HCT116 (cell line): ENCODE measurements at regions not wholly inside any gene's neighbourhood (a gene's known extent, or its start where the extent isn't known, plus 50 kb on each side); places are given as distances from the start of the nearest gene placed in this dataset.

Experiments used
- ATAC-seq: fragments of 200-7000 bp; cut with Tn5 transposase; 2 replicates; pipeline ENCODE4 v1.9.1; 2020; ENCODE audit warnings: mild to moderate bottlenecking, moderate library complexity
- BruUV-seq: library from RNA; stranded (reverse); fragments of 400-500 nt; replicated peaks from 2 replicates; lab custom pipeline; 2021; lab: Mats Ljungman, UMichigan
- CTCF ChIA-PET: fragments of 300-600 bp; sonication (Branson Sonifier 250); formaldehyde crosslinking; loops from one replicate; lab custom pipeline; 2021; ENCODE audit warnings: antibody characterized with exemption; lab: Charles Lee
- POLR2A ChIA-PET: fragments of 300-600, 350-600 bp; sonication (Branson Sonifier 250); formaldehyde crosslinking; loops from one replicate; lab custom pipeline; 2021; ENCODE audit warnings: antibody characterized with exemption; lab: Charles Lee
- RAD21 ChIA-PET, 2 experiments: fragments of 300-600 bp; sonication (Branson Sonifier 250); formaldehyde crosslinking; loops; one replicate each; lab custom pipeline; 2023; ENCODE audit warnings: low total read pairs in 2 of 2; ENCODE audit not compliant: uncharacterized antibody in 2 of 2, unreplicated experiment in 2 of 2, low non-redundant PET in 1 of 2; lab: Charles Lee
- DNase-seq: peaks from one replicate; pipeline ENCODE4 v3.0.0-alpha.2; 2010; ENCODE audit warnings: low read depth, low spot score
- H2AFZ ChIP-seq: fragments of 200-600 bp; shearing (Covaris generic), sonication (generic); 2 replicates; pipeline ENCODE4 v1.6.1; 2017; ENCODE audit warnings: low read depth, mixed run types, mixed read lengths, antibody characterized with exemption, low read length; ENCODE audit not compliant: poor library complexity, severe bottlenecking
- H3K27ac ChIP-seq: 2 replicates; pipeline ENCODE4 v1.5.1; 2012; ENCODE audit warnings: low read depth, low read length
- H3K27me3 ChIP-seq: fragments of 200-600 bp; sonication (generic); 2 replicates; pipeline ENCODE4 v1.6.1; 2016; ENCODE audit warnings: mixed run types, low read length, mixed read lengths; ENCODE audit not compliant: insufficient read depth
- H3K36me3 ChIP-seq, 2 experiments: fragments of 200-500 bp in 1 of 2; fragments of 200-600 bp in 1 of 2; sonication (Bioruptor generic) in 1 of 2; sonication (generic) in 1 of 2; 2 replicates each; pipeline versions ENCODE4 v1.5.1 to v1.6.1; 2014 to 2016; ENCODE audit warnings: low read length in 2 of 2, inconsistent platforms in 1 of 2, mixed read lengths in 1 of 2, mixed run types in 1 of 2; ENCODE audit not compliant: insufficient read depth in 2 of 2, control insufficient read depth in 1 of 2
- H3K4me1 ChIP-seq, 2 experiments: fragments of 200-600 bp in 1 of 2; sonication (generic) in 1 of 2; 2 replicates each; pipeline versions ENCODE4 v1.5.1 to v1.6.1; 2012 to 2017; ENCODE audit warnings: low read length in 2 of 2, inconsistent platforms in 1 of 2, mild to moderate bottlenecking in 1 of 2, mixed read lengths in 1 of 2, mixed run types in 1 of 2, moderate library complexity in 1 of 2; ENCODE audit not compliant: insufficient read depth in 2 of 2, control insufficient read depth in 1 of 2
- H3K4me2 ChIP-seq: fragments of 200-600 bp; sonication (generic); 2 replicates; pipeline ENCODE4 v1.6.1; 2017; ENCODE audit warnings: mixed run types, low read length, mixed read lengths
- H3K4me3 ChIP-seq, 2 experiments: fragments of 200-600 bp in 1 of 2; sonication (generic) in 1 of 2; replicated peaks in 1 of 2; 2 replicates each; pipeline ENCODE4 v1.5.1; 2011 to 2016; ENCODE audit warnings: low read length in 2 of 2, control low read depth in 1 of 2, low read depth in 1 of 2, mild to moderate bottlenecking in 1 of 2, mixed read lengths in 1 of 2, mixed run types in 1 of 2
- H3K79me2 ChIP-seq: fragments of 200-600 bp; sonication (generic); 2 replicates; pipeline ENCODE4 v1.6.1; 2017; ENCODE audit warnings: mild to moderate bottlenecking, mixed run types, low read length, moderate library complexity, mixed read lengths; ENCODE audit not compliant: insufficient read depth
- H3K9ac ChIP-seq: fragments of 200-600 bp; sonication (generic); 2 replicates; pipeline ENCODE4 v1.6.1; 2016; ENCODE audit warnings: low read length, mixed read lengths
- H3K9me2 ChIP-seq: fragments of 200-600 bp; sonication (generic), shearing (Covaris generic); 2 replicates; pipeline ENCODE4 v1.6.1; 2017; ENCODE audit warnings: mixed run types, mild to moderate bottlenecking, moderate library complexity; ENCODE audit not compliant: insufficient read depth
- H3K9me3 ChIP-seq, 2 experiments: fragments of 200-500 bp in 1 of 2; fragments of 200-600 bp in 1 of 2; sonication (Bioruptor generic) in 1 of 2; sonication (generic) in 1 of 2; 2 replicates each; pipeline ENCODE4 v1.6.1; 2014 to 2017; ENCODE audit warnings: low read length in 2 of 2, mixed read lengths in 2 of 2, inconsistent platforms in 1 of 2, low read depth in 1 of 2, mild to moderate bottlenecking in 1 of 2, mixed run types in 1 of 2, moderate library complexity in 1 of 2; ENCODE audit not compliant: control insufficient read depth in 1 of 2, insufficient read depth in 1 of 2
- H4K20me1 ChIP-seq: fragments of 200-600 bp; sonication (generic), shearing (Covaris generic); 2 replicates; pipeline ENCODE4 v1.6.1; 2017; ENCODE audit warnings: mixed run types, mild to moderate bottlenecking, moderate library complexity; ENCODE audit not compliant: insufficient read depth
- ATF3 ChIP-seq: IDR thresholded peaks from 2 replicates; pipeline ENCODE4 v1.6.1; 2012
- CBX3 ChIP-seq: IDR thresholded peaks from 2 replicates; pipeline ENCODE4 v1.6.1; 2012; ENCODE audit warnings: low read depth
- CEBPB ChIP-seq: IDR thresholded peaks from 2 replicates; pipeline ENCODE4 v1.6.1; 2012; ENCODE audit warnings: low read depth
- CTCF ChIP-seq, 3 experiments: fragments of 200-600 bp in 1 of 3; sonication (generic) in 1 of 3; IDR thresholded peaks in 2 of 3; conservative IDR thresholded peaks in 1 of 3; 2 replicates each; pipeline ENCODE4 v1.5.1; 2012 to 2017; ENCODE audit warnings: low read depth in 2 of 3, low read length in 2 of 3, antibody characterized with exemption in 1 of 3, borderline replicate concordance in 1 of 3, control low read depth in 1 of 3, mild to moderate bottlenecking in 1 of 3, mixed read lengths in 1 of 3, mixed run types in 1 of 3, moderate library complexity in 1 of 3; ENCODE audit not compliant: insufficient read depth in 1 of 3
- EGR1 ChIP-seq: IDR thresholded peaks from 2 replicates; pipeline ENCODE4 v1.6.1; 2012; ENCODE audit warnings: low read depth
- ELF1 ChIP-seq: IDR thresholded peaks from 2 replicates; pipeline ENCODE4 v1.6.1; 2012; ENCODE audit warnings: low read depth, borderline replicate concordance
- EZH2phosphoT487 ChIP-seq: fragments of 200-600 bp; IDR thresholded peaks from 2 replicates; pipeline ENCODE4 v1.6.1; 2018; ENCODE audit warnings: antibody characterized with exemption, borderline replicate concordance
- FOSL1 ChIP-seq: IDR thresholded peaks from 2 replicates; pipeline ENCODE4 v1.6.1; 2012; ENCODE audit warnings: low read depth
- MAX ChIP-seq: IDR thresholded peaks from 2 replicates; pipeline ENCODE4 v1.6.1; 2012
- POLR2AphosphoS5 ChIP-seq: IDR thresholded peaks from 2 replicates; pipeline ENCODE4 v1.6.1; 2011; ENCODE audit warnings: mild to moderate bottlenecking, low read depth, low read length, moderate library complexity
- RAD21 ChIP-seq: IDR thresholded peaks from 2 replicates; pipeline ENCODE4 v1.6.1; 2012; ENCODE audit warnings: low read depth, mild to moderate bottlenecking
- REST ChIP-seq: IDR thresholded peaks from 2 replicates; pipeline ENCODE4 v1.6.1; 2012; ENCODE audit warnings: low read depth
- SIN3A ChIP-seq: IDR thresholded peaks from 2 replicates; pipeline ENCODE4 v1.6.1; 2012; ENCODE audit warnings: low read depth
- SP1 ChIP-seq: IDR thresholded peaks from 2 replicates; pipeline ENCODE4 v1.6.1; 2012; ENCODE audit warnings: low read depth
- SRF ChIP-seq: IDR thresholded peaks from 2 replicates; pipeline ENCODE4 v1.6.1; 2012; ENCODE audit warnings: low read depth
- TCF7L2 ChIP-seq: IDR thresholded peaks from 2 replicates; pipeline ENCODE4 v1.7.0; 2011; ENCODE audit warnings: borderline replicate concordance, inconsistent platforms; ENCODE audit not compliant: insufficient read depth, insufficient read length; ENCODE audit errors: extremely low read depth
- ZBTB33 ChIP-seq: IDR thresholded peaks from 2 replicates; pipeline ENCODE4 v1.6.1; 2011; ENCODE audit warnings: mild to moderate bottlenecking, low read length, moderate library complexity; ENCODE audit not compliant: insufficient replicate concordance; ENCODE audit errors: extremely low read depth
- ZFX ChIP-seq: fragments of 450-650 bp; IDR thresholded peaks from 2 replicates; pipeline ENCODE4 v1.6.1; 2017
- ZNF274 ChIP-seq: fragments of 200-500 bp; sonication (Bioruptor generic); IDR thresholded peaks from 2 replicates; pipeline ENCODE4 v1.6.1; 2014; ENCODE audit warnings: mild to moderate bottlenecking, low read depth, low read length, inconsistent platforms
- intact Hi-C: fragments of 100-400 bp; cut with micrococcal nuclease; formaldehyde crosslinking; loops from 2 replicates; pipeline ENCODE4 v1.10.0; 2022

GRCh38 chr10:84924131-84924530, 595.7 kb downstream of the CCSER2 start:
- ChIA-PET RAD21 (no interaction called here), CTCF (no interaction called here), POLR2A (no interaction called here)
- Histone ChIP-seq H2AFZ (no peak overlapping the region), H3K9me2 (no peaks in the 10 kb centered on the region), H3K4me1 (no peaks in the 10 kb centered on the region), H3K27ac (no peak overlapping the region), H4K20me1 (no peaks in the 10 kb centered on the region), H3K27me3 (no peaks in the 10 kb centered on the region), H3K79me2 (no peaks in the 10 kb centered on the region), H3K9me3 (no peaks in the 10 kb centered on the region), H3K4me2 (no peak overlapping the region), H3K9ac (no peak overlapping the region), H3K36me3 (no peaks in the 10 kb centered on the region), H3K4me3 (no peak overlapping the region)
- DNase-seq (no peak), ATAC-seq (no peak)
- no TSS peak for BruUV-seq
- intact Hi-C loops: no loop called here
- TF ChIP-seq CBX3: no peak
- TF ChIP-seq SRF: no peak
- no peak for TF ChIP-seq TCF7L2
- no peak for TF ChIP-seq EGR1
- TF ChIP-seq ZNF274: no peak
- no peak for TF ChIP-seq RAD21
- TF ChIP-seq POLR2AphosphoS5: no peak
- TF ChIP-seq REST: no peak
- no peak for TF ChIP-seq MAX
- TF ChIP-seq ELF1: no peak
- no peak for TF ChIP-seq FOSL1
- TF ChIP-seq EZH2phosphoT487: no peak
- TF ChIP-seq CTCF (IDR thresholded peaks at IDR 0.05 in 2 of 3, conservative IDR thresholded peaks at IDR 0.05 in 1 of 3; ENCODE audit: borderline replicate concordance in 1 of 3, insufficient read depth in 1 of 3, low read depth in 2 of 3, low read length in 2 of 3): no peak
- TF ChIP-seq SP1: no peak
- TF ChIP-seq ZBTB33: no peak
- TF ChIP-seq SIN3A: no peak
- TF ChIP-seq CEBPB: no peak
- no peak for TF ChIP-seq ATF3
- no peak for TF ChIP-seq ZFX
